ENCODE measurements at regions not wholly inside any gene's neighbourhood (a gene's known extent, or its start where the extent isn't known, plus 50 kb on each side); places are given as distances from the start of the nearest gene placed in this dataset.

- TF ChIP-seq POLR2AphosphoS5 (IDR thresholded peaks at IDR 0.05; ENCODE audit: low read depth, low read length) (no peak), SIN3A (IDR thresholded peaks at IDR 0.05; ENCODE audit: borderline replicate concordance, insufficient read depth, low read length) (no peak), REST (IDR thresholded peaks at IDR 0.05; ENCODE audit: insufficient read depth in 1 of 2, low read depth in 2 of 2, low read length in 2 of 2) (no peak), TAF1 (IDR thresholded peaks at IDR 0.05; ENCODE audit: borderline replicate concordance, insufficient read depth, low read length) (no peak), FOXP2 (optimal IDR thresholded peaks at IDR 0.05; ENCODE audit: borderline replicate concordance, extremely low read depth, extremely low read length, insufficient read depth) (no peak)
Measured at GRCh38 chr10:71131508-71132088, 80.8 kb upstream of the UNC5B start.

Data from PFSK-1 (cell line).